Activated CD8-positive, alpha-beta memory T cell treated with anti-CD3 and anti-CD28 coated beads, Interleukin-2, amount 50 U/mL, for 48 hours (primary cell): ENCODE measurements at regions not wholly inside any gene's neighbourhood (a gene's known extent, or its start where the extent isn't known, plus 50 kb on each side); places are given as distances from the start of the nearest gene placed in this dataset.
"Not testable (repeated sequence)": the region's sequence is repeated elsewhere in the genome, so short reads cannot be mapped to it uniquely, and the experiment has no call there.

Experiments used
- DNase-seq: peaks from one replicate; pipeline ENCODE4 v3.0.0-alpha.2; 2020

DNA sequence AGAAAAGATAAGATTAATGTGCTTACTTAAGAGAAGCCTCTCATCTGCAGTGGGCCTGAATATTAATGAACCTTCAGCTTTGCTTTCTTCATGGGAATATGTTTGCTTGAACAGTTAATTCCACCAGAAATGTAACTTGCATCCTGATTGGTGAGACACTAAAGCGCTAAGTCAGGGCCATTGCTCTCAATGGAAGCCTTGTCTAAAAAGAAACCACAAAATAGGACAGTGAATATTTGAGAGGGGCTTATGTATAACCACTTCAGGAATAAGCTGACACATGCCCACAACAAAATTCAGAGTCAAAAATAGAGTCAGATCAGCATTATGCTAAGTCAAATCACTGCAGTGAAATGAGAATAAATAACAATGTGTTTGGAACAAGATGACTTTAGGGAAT, 1125.8 kb downstream of the STIM2 start:
- DNase-seq = no peak

DNA sequence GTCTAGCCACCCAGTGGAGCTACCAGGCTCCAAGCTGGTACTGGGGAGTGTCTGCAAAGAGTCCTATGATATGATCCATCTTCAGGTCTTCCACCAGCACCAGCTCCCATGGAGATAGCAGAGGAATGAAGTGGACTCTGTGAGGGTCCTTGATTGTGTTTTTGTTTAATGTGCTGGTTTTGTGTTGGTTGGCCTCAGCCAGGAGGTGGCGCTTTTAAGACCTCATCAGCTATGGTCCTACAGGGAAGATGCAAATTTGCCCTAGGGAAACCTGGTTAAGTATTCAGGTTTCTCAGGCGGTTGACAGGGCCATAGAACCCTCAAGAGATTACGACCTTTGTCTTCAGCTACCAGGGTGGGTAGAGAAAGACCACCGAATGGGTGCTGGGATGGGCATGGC, 1141.1 kb downstream of the STIM2 start:
- DNase-seq = no peak

DNA sequence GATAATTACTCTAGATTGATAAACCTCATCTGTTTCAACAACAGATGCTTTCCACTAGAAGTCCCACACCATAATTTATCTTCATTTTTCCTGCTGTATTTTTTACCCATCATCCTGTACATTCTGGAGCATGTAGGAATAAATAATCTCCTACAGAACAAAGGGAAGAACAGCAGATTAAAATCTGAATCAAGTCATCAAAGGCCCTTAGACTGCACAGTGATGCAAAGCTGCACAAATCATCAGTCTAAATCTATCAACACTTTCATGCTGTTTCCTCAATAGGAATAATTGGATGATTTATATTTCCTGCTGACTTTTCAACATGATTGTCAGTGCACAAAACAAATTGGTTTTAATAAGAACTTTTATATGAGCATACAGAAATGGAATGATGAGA, 1143.9 kb downstream of the STIM2 start:
- DNase-seq = no peak

DNA sequence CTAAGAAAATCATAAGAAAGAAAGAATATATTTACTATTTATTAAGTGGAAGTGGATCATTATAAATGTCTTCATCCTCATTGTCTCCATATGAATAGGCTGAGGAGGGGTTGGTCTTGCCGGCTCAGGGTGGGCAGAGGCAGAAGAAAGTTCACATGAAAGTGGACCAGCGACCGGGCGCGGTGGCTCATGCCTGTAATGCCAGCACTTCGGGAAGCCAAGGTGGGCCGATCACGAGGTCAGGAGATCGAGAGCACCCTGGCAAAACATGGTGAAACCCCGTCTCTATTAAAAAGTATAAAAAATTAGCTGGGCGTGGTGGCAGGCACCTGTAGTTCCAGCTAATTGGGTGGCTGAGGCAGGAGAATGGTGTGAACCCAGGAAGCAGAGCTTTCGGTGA, 1145.4 kb downstream of the STIM2 start:
- DNase-seq = no peak

DNA sequence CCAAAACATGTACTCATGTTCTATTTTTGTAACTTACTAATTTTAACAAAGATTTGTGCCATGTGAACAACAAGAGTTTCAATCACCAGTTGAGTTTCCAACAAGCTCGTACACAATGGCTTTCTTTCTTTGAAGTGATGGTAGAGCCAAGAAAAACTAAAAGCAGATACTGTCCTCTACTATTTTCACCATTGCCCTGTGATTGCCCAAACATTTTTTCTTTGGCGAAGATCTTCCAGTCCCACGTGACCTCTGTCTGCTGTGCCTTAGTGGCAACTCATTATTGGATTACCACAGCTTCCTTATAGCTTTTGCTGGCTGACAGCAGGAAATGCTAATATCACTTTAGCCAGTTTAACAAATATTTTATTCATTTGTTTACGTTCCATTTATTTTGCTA, 1147.1 kb downstream of the STIM2 start:
- DNase-seq = no peak

DNA sequence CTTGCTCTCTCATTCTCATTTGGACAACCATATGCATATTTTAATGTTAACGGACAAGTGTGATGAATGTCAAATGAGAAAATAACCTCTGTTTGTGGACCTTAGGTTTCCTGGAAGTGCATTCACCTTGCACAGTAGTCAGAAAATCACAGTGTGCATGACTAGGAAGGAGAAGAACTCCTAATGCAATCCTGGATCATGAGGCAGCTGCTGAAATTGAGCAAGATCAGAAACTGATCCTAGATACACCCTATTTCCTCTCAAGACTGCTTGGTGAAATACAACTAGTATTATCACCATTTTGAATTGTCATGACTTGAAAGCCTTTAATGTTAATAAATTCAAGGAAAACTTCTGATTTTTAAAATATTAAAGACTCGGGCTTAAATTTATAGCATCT, 1148.9 kb downstream of the STIM2 start:
- DNase-seq = no peak

DNA sequence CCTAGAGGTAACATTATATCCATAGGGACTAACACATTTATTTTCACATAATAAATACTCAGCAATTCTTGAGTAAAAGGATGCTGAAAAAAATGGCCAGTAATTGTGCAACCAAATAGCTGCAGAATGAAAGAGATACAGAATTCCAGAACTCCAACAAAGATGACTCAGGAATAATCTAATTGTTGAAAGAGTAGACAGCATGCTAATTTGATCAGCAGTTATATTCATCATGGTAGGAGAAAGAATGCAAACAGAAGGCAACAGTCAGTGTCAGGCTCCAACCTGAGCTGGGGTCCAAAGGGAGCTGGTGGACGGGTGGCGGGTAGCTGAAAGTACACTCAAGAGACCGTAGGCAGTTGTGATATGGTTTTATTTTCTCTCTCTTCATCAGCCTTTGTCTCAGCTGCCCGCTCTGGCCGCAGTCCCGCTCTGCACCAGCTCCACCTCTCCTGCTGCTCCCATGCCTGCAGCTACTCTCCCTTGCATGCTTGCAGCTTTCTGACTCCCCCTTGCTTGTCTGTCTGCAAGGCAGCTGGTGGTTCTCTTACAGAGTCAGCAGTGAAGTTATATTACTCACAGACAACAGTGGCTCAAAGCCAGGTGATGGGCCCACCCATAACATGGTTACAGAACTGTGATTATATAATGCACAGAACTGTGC, 1150.1 kb downstream of the STIM2 start:
- no peak for DNase-seq

DNA sequence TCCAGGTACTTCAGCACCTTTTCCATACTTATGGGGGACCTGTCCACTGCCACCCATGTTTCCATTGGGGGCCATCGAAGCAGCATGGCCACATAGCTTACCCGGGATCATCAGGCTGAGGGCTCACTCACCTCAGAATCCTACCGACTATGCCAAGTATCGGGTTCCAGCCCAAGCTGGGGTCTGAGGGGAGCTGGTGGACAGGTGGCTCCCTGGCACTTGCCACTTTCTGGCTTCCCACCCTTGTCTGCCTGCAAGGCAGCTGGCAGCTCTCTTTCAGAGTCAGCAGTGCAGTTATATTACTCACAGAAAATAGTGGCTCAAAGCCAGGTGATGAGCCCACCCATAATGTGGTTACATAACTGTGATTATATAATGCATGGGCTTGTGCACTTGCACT, 1153.8 kb downstream of the STIM2 start:
- no peak for DNase-seq

DNA sequence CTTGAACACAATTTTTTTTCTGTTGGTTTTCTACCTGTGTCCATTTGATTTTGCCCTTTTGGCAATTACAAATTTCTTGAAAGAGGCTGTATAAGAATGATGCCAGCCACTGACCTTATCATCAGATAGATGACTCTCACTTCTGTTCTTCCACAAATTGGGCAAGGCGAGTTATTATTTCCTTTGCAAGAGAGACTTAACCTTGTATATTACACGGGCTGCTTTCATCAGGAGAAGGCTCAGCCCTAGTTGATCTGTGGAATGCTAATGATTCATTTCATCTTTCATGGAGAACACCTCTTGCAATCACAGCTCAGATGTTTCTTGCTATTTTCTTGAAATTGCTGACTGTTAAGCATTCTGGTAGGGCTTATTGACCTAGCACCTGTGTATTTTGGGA, 1155.4 kb downstream of the STIM2 start:
- no peak for DNase-seq

DNA sequence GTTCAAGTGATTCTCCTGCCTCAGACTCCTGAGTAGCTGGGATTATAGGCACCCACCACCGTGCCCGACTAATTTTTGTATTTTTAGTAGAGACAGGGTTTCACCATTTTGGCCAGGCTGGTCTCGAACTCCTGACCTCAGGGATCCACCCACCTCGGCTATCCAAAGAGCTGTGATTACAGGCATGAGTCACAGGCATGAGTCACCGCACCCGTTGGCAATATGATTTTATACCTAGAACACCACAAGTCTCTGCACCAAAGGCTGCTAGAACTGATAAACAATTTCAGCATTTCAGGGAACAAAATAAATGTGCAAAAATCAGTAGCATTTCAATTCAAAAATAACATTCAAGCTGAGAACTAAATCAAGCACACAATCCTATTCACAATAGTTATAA, 1177.6 kb downstream of the STIM2 start:
- DNase-seq = not testable (repeated sequence)

DNA sequence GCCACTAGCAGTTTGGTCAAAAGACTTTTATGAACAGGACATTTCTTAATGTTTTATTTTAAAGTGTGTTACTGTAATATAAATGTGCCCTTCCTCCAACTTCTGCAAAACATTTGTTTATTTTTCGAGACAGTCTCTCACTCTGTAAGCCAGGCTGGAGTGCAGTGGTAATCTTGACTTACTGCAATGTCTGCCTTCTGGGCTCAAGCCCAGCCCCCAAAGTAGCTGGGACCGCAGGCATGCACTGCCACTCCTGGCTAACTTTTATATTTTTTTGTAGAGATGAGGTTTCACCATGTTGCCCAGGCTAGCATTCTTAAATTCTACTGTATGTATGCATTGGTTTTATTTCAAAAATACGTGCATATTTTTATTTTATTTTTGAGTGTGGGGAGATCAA, 1201.9 kb downstream of the STIM2 start:
- no peak for DNase-seq

DNA sequence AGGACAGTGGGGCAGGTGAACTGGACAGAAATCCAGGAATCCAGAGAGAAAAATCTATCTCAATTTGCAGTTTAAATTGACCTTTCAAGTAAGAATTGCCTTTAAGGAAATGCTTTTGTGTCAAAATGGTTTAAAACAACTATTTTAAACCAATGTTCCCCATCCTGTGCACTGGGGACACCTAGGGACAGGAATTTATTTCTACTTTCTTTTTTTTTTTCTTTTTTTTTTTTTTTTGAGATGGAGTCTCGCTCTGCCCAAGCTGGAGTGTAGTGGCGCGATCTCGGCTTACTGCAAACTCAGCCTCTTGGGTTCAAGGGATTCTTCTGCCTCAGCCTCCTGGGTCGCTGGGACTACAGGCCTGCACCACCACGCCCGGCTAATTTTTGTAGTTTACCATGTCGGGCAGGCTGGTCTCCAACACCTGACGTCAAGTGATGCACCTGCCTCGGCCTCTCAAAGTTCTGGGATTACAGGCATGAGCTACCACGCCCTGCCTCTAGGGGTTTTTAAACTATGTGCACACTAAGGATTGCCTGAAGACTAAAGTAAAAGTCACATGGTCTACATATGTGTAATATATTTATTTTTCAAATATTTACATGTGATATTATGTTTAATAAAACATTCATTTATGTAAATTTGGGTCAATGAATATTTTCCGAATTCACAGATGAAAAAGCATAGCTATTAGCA, 1213.4 kb downstream of the STIM2 start:
- DNase-seq = no peak

DNA sequence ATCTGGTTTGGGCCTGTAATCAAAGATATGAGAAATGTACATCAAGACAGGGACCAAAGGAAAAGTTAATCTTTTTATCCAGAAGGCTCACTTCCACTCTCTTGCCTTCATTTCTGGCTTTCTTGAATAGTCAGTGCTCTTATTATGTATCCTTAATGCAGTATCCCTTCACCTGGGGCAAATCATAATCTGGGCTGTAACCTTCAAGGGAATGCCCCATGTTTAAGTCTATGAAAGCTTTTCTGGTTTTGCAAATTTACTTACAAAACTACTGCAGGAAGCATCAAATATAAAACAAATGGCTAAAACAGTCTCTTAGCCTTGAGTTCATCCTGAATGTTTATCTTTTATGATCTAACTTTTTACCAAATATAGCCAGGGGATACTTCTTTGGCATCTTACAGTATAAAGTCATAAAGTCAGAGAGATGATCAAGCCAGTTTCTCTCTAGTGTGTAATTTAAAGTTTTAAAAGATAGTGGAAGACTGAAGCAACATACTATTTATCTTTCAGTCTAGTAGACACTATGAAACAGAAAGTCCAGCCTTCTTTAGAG, 1214.8 kb downstream of the STIM2 start:
- DNase-seq = no peak

DNA sequence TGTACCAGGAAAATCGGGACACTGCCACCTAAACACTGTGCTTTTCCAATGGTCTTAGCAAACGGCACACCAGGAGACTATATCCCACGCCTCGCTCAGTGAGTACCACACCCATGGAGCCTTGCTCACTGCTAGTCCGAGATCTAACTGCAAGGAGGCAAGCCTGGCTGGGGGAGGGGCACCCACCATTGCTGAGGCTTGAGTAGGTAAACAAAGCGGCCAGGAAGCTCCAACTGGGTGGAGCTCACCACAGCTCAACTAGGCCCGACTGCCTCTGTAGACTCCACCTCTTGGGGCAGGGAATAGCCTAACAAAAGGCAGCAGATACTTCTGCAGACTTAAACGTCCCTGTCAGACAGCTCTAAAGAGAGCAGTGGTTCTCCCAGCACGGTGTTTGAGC, 1216.6 kb downstream of the STIM2 start:
- DNase-seq = not testable (repeated sequence)

DNA sequence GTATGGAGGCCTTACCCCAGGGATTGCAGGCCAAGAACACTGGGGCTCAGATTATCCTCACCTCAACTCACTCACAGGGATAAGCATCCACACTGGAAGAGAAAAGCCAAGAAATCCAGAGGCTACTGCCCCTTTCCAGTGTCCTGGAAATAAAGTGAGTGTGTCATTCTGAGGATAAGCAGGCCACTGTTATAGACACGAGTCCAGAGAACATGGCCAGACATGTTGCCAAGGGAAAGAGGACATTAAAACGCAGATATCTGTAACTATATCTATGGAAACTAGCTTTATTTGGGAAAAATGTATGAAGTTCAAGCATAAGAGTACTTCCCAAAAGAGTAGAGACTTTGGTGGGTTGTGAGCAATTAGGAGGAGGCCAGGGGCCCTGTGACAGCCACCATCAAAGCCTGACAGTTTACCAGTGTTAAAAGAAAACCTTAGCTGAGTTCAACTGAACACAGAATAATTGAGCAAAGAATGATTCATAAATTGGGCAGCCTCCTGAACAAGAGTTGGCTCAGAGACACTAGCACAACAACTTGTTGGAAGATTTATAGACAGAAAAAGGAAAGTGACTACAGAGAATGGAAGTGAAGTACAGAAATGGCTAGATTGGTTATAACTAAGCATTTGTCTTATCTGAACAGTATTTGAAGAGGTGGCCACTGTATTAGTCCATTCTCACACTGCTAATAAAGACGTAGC, 1222.2 kb downstream of the STIM2 start:
- DNase-seq = no peak

DNA sequence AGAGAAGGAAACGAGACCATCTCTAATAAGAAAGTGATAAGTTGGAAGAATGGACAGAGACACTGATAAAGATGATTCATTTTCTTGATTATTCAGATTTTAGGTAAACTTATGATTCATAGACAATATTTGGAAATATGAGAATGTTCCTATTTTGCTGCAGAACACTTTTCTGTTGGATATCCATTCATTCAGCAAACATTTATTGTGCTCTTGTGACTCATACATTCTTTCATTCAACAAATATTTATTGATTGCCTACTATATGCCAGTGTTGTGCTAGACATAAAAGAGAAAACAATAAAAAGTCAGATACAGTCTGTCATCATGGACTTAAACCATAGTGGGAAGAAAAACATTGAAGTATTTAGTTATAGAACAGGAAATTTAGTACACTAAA, 1232.0 kb downstream of the STIM2 start:
- no peak for DNase-seq

DNA sequence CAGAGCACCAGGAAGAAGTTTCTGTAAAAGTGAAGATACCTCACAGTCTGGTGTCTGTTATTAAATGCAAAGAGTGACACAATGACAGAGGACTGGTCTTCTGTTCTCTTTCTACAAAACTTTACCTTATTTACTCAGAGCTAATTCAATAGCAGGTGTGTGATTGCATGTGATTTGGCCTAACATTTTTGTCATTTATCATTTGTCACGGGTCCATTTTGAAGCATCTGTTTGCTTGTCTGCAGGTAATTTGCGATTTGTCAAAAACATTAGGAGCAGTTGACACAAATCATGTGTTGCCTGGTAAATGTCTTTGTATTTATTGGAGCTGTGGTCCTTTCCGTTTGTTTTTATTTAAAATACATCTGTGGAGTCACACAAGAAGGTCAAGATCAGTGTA, 1232.4 kb downstream of the STIM2 start:
- DNase-seq = no peak

DNA sequence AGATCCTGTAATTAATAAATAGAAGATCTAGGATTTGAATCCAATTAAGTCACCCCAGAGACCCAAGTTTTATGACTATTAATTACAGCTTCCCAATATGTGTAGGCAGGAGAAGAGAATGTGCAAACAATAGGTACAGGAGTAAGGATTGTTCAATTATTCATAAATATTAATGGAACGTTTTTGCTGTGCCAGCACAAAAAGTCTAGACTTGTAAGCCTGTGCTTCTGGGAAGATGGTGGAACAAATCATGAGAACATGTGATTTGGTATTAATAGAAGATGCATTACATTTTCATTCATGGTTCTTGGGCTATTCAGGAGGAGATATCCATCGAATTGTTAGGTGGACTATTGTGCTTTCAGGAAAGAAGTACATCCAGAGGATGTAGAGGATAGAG, 1240.9 kb downstream of the STIM2 start:
- DNase-seq = no peak

DNA sequence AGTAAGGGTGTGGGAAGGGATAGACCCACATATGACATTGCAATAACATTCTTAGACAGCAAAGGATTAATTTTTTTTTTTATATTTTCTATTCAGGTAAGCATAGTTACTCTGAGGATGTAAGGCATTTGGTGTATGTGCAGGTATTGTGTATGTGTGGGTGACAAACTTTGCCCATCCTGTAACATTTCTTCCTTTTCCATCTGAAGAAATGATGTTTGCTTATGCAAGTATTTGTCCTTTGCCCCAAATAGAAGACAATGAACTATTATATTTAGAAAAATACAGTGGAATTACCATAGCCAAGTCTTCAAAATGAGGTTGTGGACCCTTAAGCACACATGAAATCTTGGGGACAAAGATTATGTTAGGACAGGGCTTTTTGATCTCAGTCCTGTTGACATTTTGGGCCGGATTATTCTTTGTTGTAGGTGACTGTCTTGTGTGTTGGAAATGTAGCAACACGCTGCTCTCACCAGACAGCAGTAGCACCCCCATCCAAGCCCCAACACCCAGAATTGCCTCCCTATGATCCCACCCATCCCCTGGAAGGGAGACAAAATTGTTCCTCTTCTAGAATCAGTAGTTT, 1244.7 kb downstream of the STIM2 start:
- no peak for DNase-seq

DNA sequence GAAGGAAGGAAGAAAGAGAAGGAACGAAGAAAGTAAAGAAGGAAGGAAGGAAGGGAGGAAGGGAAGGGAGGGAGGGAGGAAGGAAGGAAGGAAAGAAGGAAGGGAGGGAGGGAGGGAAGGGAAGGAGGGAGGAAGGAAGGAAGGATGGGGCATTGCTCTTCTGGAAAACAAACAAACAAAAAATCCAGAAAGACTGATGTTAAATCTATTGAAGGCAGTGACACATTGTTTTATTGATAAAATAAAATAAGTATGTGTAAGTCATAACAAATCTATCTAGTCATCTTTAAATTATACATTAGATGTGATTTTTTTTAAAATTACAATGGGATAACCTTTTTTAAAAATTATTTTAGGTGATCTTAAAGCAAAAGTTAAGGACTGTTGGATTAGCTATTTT, 1245.5 kb downstream of the STIM2 start:
- DNase-seq = no peak

DNA sequence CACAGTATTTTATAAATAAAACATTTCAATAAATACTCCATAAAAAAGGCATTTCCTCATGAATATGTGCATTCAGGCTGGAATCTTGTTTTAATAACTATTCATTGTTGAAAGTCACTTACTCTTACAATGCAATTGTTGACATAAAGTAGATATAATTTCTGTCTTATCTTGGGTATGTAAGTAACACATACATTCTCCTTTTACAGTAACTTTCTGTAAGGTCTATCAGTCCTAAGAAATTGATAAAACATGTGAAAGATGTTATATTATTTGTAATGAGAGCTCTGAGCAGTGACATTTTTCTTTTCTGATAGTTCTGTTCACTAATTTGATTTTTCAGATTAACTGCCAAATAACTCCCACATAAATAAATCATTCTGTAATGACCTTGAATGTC, 1249.2 kb downstream of the STIM2 start:
- DNase-seq = no peak

DNA sequence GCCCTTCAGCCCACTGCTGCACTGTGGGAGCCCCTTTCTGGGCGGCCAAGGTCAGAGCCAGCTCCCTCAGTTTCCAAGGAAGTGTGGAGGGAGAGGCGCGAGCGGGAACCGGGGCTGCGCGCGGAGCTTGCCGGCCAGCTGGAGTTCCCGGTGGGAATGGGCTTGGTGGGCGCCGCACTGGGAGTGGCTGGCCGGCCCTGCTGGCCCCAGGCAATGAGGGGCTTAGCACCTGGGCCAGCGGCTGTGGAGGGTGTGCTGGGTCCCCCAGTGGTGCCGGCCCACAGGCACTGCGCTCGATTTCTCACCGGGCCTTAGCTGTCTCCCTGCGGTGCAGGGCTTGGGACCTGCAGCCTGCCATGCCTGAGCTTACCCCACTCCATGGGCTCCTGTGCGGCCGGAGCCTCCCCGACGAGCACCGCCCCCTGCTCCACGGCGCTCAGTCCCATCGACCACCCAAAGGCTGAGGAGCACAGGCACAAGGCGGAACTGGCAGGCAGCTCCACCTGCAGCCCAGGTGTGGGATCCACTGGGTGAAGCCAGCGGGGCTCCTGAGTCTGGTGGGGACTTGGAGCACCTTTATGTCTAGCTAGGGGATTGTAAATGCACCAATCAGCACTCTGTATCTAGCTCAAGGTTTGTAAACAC, 1252.2 kb downstream of the STIM2 start:
- DNase-seq = not testable (repeated sequence)

DNA sequence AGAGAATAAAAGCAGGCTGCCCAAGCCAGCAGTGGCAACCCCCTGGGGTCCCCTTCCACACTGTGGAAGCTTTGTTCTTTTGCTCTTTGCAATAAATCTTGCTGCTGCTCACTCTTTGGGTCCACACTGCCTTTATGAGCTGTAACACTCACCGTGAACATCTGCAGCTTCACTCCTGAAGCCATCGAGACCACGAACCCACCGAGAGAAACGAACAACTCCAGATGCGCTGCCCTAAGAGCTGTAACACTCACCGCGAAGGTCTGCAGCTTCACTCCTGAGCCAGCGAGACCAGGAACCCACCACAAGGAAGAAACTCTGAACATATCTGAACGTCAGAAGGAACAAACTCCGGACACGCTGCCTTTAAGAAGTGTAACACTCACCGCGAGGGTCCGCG, 1252.9 kb downstream of the STIM2 start:
- not testable (repeated sequence) for DNase-seq
